NCI-H2227 treated with DMSO at 0.1 percent for 48 hours (cell line): ENCODE measurements at regions not wholly inside any gene's neighbourhood (a gene's known extent, or its start where the extent isn't known, plus 50 kb on each side); places are given as distances from the start of the nearest gene placed in this dataset.
"Not testable (repeated sequence)": the region's sequence is repeated elsewhere in the genome, so short reads cannot be mapped to it uniquely, and the experiment has no call there.

Experiments
- DNase-seq: peaks from one replicate; lab custom pipeline; 2025; lab: John Stamatoyannopoulos, UW

DNA sequence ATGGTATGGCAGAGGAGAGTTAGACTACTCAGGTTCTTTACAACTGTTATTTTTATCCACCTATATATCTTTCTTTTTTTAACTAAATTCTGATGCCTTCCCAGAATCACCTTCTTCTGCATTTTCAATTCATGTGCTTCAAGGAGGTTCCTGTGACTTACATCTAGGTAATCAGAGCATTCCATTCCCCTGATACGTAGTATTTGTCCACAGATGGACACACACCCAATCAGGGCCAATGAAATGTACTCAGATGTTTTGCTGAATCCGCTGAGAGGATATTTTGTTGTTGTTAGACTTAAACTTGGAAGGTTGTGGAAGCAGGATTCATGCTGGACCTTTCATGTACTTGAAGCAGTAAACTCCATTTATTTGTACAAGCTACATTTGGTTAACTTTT, 159.4 kb upstream of the FER start:
- DNase-seq, result no peak

DNA sequence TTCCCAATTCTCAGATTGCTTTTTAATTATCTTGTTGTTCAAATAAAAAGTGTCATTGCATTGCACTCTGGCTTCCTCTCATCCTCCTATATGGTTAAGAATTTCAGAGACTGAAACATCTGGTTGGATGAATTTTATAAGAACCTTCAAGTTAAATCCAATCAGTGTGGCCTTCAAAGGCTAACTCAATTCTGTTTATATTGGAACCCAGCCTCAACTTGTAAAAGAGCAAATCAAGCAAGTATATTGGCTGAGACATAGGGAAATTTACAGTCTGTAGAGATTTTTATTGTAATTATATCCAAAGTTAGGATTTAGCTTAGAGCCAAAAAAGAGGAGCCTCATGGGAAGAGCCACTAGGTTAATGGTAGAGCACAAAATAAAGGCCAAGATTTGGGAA, 159.9 kb upstream of the FER start:
- DNase-seq, result no peak

DNA sequence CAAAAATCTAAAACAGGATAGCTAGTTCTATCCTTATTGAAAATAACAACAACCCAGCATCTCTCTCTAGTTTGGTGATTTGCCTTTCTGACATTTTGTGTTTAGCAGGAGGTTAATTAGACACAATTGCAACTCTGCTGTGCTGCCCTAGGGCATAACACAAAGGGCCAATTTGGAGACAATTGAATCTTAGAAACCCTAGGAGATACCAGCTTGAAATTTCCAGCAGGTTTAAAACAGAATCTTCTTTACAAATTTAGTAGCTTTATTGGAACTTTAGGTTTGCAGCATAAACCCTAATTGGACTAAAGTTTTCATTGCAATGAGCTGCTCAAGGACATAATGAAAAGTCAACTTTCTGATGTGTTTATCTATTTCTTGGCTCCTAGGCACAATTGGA, 166.7 kb upstream of the FER start:
- no peak for DNase-seq

DNA sequence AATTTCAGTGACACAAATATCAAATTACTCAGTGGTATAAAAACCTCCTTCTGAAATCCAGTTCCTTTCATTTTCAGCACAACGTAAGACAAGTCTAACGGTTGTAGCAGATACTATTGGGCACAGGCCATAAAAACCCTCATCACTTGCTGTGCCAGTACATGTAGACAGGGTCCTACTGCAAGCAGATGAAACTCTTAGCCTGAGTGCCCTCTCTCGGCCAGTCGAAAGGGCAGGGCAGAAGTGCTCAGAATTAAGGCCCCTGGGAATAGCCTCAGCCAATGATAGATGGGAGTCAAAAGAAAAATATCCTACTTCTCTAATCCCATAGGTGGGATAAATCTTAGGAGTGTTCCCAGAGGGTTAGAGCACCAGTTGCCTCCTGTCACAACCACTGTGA, 168.5 kb upstream of the FER start:
- DNase-seq, result no peak

DNA sequence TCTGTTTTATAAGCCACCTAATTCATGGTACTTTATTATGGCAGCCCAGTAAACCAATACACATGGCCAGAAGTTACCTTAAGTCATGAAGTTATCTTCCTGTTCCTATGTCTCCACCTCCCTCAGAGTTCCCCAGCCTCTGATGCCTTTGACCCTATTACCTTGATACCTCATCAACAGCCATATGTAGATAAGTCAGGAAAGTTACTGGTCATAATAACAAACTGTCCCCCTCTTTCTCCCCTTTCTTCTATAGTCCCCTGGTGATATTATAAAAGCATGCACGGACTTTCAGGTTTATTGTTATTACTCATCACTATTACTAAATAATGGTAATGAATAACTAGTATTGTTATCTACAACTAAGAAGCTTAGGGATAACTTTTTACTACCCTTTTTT, 168.9 kb upstream of the FER start:
- no peak for DNase-seq

DNA sequence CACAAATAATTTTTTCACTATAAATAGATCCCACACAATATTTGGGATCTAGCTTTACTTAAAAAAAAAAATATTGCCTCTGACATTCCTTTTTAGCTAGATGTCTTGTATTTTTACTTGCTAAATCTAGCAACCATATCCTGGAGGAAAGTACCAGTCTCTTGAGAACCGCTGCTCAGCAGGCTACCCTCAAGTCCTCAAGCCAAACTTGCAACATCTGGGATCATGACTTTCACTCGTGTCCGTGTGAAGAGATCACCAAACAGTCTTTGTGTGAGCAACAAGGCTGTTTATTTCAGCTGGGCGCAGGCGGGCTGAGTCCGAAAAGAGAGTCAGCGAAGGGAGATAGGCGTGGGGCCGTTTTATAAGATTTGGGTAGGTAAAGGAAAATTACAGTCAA, 180.3 kb upstream of the FER start:
- DNase-seq, result no peak

DNA sequence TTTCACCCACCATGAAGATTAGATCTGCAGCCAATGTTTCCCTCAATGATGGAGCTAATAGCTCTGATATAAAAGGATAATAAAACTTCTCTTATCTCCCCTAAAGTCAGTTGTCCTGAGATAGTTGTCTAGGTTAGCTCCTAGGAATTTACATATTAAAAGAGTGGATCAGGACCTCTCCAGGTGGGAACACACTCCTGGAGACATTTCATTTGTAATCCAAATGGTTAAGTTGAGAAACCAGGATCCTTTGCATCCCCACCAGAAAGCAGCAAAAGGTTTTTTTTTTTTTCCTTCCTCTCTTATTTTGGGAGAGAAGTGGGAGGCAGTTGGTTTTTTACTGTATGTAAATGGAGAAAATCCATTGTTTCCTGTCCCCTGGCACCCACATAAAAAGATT, 182.5 kb upstream of the FBXL17 start:
- no peak for DNase-seq

DNA sequence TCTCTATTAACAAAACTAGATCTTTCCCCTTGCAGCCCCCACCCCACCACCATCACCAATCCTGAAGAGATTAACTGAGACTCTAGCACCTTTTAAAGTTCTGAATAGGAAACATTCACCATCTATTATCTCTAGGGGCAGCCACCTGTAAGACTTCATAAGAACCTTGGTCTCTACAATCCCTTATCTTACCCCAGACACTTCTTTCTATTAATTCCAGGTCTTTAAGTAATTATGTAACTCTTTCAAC, 180.2 kb upstream of the FBXL17 start:
- DNase-seq, result no peak

DNA sequence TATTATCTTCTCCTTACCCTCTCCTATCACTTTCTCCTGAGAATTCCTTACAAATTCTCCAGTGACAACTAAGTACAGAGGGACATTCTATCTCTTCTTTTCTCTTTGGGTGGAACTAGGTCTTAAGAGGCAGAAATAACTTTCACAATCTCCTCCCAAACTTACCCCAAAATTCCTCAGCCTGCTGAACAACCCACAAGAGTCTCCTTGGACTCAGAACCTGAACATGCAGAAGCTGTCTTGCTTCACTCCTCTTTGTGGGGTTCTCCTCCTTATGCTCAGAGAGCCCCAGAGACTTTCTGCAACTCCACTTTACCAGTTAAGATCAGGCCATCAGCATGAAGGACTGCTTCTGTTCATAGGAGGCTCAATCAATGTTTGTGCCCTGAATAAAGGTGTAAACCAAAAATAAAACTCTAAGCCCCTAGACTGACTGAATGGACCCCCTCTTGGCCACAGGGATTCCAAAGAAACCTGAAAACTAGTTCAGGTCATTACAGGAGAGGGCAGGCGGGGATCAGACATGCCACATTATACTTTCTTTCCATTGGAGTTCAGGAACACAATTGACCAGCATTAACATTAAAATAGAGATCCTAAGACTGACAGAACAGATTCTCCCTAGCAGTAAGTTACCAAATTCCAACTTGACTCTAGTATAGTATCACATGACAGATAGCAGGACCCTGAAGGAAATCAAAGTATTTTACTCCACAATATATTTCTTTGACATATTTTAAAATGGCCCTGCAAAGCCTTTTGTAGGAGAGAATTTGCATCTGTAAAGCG, 179.7 kb upstream of the FBXL17 start:
- DNase-seq, result no peak

DNA sequence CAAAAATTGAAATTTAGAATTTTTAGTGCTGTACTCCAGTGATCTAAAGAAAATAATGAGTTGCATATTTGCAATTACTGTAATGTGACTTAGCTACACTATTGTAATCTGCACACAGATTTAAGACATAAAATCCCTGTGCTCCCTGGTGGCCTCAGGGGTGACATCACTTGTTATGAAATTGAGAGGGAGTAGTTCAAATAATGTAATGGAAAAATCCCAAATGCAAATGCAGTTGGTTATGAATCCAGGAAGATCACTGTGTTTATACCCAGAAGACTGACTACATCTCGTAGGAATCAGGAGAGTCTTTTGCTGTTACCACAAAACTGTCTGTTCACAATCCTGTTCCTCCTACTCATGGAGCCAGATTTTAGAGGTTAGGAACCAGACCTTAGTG, 178.7 kb upstream of the FBXL17 start:
- no peak for DNase-seq

DNA sequence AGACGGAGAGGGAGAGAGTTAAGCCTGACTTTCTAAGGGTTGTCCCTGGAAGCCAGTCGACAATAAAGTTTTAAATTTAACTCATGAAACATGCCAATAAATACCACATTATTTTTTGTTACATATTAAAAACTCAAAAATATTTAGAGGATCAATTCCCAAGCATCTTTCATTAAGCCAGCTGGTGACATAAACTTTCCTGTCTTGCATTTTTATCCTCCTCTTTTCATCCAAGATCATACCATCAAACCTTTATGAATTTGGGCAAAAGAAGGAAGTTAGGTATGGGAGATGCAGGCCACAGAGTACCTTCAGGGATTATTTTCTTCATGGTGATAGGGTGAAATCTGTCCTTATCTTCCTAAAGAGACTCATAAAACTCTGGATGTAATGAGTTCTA, 178.3 kb upstream of the FBXL17 start:
- DNase-seq, result no peak

DNA sequence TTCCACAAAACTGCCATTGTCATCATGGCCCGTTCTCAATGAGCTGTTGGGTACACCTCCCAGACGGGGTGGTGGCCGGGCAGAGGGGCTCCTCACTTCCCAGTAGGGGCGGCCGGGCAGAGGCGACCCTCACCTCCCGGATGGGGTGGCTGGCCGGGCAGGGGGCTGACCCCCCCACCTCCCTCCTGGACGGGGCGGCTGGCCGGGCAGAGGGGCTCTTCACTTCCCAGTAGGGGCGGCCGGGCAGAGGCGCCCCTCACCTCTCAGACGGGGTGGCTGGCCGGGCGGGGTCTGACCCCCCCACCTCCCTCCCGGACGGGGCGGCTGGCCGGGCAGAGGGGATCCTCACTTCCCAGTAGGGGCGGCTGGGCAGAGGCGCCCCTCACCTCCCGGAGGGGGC, 176.9 kb upstream of the FBXL17 start:
- DNase-seq, result not testable (repeated sequence)

DNA sequence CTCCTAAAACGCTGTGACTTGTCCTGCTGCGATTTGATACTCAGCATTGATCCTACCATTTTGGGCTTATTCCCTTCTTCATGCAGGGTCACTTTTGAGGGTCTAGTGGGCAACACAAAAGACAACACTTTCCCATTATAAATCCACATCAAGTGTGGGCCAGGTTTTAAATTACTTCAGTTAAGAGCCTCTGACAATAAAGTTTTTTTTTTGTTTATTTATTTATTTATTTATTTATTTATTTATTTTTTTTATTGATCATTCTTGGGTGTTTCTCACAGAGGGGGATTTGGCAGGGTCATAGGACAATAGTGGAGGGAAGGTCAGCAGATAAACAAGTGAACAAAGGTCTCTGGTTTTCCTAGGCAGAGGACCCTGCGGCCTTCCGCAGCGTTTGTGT, 176.2 kb upstream of the FBXL17 start:
- not testable (repeated sequence) for DNase-seq

DNA sequence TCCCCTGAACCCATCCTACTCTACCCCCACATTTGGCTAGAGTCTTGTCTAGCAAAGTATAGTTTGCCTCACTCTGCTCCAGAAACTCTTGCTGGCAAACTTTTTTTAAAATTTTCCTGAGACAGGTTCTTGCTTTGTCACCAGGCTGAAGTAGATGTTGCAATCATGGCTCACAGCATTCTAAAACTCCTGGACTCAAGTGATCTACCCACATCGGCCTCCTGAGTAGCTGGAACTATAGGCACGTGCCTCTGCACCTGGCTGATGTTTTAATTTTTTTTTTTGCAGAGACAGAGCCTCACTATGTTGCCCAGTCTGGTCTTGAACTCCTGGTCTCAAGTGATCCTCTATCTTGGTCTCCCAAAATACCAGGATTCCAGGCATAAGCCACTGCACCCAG, 175.8 kb upstream of the FBXL17 start:
- DNase-seq, result no peak

DNA sequence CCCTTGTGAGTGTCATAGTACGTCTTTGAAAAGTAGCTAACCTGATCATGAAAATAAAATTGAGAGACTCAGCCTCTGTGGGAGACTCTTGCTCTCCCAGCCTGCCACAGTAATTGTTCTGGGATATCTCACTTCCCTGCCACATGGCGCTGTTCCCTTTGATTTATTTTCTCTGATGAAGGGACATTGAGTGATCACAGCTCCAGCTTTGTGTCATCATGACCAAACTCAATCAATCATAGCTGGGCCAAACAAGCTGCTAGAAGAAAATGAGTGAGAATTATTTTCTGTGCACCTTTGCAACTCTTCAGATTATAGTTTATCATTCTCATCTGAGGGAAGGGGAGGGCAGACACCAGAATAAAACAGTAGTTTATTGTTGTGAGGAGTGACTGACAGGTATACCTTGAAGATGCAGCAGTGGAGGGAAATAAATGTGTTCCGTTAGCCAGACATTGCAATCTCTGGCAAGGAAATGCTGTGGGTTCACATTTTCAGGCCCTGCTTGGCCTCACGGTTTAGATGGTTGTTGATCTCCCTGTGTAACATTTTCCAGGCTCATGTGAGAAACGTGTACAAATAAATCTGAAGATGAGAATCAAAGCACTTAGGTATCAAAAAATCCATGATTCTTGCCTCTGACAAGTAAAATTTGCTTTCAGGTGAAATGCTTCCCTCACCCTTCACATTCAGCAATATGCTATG, 174.7 kb upstream of the FBXL17 start:
- DNase-seq, result no peak

DNA sequence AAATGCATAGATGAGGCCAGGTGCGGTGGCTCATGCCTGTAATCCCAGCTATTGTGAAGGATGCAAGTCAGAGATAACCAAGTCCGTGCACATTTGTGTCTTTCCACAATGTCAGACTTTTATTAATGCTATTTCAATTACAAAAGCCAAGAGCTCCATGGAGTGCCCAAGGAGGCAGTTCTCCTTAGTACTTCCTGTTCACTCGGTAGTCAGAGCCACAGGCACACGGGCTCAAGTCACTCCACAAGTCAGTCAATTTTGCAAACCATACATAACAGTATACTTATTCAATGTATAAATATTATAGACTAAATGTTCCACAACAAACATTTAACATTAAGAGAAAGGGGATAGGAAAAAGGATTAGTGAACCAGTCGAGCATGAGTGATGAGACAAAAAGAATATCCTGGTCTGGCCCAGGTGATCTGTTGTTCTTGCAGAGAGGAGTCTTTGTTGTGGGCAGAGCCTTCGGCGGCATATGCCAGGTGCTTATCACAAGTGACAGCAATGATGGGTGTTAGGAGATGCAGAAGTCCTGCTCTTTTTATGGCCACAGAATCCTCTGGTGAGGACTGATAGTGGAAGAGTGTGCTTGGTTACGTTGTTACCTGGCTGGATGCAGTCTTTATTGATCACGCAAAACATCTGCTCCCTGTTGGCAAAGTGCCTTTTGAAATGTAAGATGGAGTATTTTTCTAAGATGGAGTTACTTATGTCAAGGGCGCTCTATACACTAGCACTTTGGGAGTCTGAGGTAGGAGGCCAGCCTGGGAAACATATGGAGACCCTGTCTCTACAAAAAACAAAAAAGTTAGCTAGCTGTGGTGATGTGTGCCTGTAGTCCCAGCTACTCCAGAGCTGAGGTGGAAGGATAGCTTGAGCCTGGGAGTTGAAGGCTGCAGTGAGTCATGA, 167.0 kb upstream of the FBXL17 start:
- DNase-seq, result no peak

DNA sequence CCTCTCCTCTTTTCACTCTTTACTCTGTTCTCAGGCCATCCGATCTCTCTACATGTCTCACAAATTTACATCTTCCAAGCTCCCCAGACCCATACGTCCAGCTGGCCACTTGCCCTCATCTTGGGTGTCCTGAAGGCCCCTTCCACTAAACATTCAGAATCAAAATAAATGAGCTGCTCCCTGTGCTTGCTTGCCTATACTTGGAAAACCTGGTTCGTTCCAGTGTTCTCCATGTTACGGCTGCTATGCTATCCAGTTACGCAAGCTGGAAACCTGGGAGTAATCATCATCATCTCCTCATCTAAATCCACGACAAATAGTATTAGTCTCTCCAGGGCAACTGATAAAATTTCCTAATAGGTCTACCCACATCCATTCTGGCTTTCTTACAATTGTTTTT, 165.0 kb upstream of the FBXL17 start:
- DNase-seq, result no peak

DNA sequence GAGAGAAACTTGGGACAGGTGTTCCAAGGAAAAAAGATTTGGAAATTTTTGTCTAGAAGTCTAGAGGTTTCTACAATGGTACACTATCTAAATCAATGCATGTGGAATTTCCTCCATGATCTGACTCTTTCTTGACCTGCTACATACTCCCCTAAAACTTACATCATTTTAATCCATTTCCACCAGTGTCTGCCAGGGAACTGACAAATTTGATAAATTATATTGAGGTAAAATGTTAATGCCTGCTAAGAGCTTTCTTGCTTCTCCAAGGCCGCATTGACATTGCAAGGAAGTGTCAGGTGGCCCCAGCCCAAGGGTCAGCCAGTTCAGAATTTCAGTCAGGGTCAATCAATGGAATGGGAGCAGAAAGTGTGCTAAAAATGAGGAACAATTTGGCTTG, 163.4 kb upstream of the FBXL17 start:
- no peak for DNase-seq

DNA sequence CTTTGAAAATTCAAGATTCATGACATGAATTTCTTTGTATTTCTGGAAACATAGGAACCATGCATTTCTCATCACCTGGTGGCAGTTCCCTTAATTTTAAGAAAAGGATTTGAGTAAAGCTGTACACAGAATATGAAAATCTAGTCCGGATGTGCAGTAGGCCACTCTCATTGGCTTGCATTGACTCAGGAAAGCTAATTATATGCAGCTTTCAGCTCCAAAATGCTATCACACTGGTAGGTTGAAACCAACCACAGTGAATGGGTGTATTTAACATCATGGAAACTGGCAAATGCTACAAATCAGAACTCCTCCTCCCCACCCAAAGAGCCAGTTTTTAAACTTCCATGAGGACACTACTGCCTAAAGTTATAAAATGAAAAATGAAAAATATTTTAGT, 161.6 kb upstream of the FBXL17 start:
- no peak for DNase-seq

DNA sequence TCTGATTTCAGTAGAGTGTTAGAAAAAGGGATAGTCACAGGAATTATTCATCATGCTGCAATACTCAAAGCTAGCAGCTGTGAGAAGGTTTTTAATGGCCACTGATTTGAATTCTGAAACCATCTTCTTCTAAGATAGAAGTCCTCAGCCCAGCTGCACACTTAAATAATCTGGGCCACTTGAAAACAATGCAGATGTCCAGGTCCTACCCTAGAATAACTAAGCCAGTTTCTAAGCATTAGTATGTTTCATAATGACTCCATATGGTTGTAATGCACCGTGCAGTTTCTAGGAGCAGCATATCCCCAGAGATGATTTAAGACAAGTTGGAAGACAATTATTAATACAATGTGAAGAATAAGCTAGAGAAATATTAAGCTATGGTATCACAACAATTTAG, 159.9 kb upstream of the FBXL17 start:
- DNase-seq, result no peak

DNA sequence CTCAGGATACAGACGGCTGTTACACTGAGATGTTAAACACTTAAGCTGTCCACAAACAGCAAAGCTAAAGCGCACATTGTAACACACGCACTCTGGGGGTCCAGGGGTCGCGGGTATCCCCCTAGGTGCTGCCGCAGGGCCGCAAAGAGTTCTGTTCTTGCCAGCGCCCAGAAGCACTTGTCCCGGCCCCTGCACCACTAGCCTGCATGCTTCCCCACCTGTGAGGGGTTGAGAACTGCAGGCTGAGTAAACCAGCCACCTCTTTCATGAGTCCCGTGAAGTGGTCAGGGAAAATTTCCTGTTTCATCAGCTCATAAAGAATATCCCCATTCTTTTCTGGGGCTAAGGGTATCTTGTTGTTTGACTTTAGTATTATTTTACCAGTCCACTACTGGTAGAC, 154.4 kb upstream of the FBXL17 start:
- DNase-seq, result no peak

DNA sequence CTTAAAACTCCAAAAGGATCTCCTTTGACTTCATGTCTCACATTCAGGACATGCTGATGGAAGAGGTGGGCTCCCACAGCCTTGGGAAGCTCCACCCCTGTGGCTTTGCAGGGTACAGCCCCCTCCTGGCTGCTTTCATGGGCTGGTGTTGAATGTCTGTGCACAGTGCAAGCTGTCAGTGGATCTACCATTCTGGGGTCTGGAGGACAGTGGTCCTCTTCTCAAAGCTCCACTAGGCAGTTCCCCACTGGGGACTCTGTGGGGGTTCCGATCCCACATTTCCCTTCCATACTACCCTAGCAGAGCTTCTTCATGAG, 150.2 kb upstream of the FBXL17 start:
- DNase-seq, result not testable (repeated sequence)

DNA sequence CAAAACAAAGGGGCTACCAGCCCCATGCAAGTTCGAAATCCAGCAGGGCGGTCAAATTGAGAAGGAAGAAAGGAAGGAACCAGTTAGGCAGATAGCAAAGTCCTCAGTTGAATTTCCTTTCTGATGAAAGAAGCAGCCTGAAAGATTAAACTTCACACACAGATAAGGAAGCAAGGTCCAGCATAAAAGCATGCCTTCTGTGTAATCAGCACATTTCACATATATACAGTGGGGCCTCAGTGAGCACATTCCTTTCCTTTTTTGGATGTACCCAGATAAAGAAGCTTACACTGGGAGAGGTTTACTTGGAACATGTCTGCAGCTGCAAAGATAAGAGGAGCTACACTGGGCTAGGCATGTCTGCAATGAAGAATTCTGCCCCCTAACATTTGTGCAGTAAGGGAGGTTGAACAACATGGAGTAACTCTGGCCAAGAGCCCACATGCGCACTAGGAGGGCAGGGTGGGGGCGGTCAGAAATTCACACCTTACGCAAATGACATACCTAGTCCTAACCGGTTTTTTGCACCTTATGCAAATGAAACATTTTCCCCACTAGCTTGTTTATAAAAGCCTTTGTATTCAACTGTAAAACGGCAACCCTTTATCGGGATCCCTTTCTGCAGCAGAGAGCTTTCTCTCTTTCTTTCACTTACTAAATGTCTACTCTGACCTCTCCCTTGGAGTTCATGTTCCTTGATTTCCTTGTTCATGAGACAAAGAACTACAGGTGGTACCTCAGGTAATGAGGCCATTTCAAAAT, 149.7 kb upstream of the FBXL17 start:
- DNase-seq, result no peak
